ENCODE measurements at regions not wholly inside any gene's neighbourhood (a gene's known extent, or its start where the extent isn't known, plus 50 kb on each side); places are given as distances from the start of the nearest gene placed in this dataset.
A peak's percentile ranks its signal among the peaks of the same experiment; 100 is the strongest.

GRCh38 chr5:154683101-154683880, 71.9 kb upstream of the LARP1 start (continued):
- no peak for TF ChIP-seq ZBTB4 (CRISPR knock-in tag; IDR thresholded peaks at IDR 0.05; ENCODE audit: borderline replicate concordance)
- no peak for TF ChIP-seq ZIK1 (CRISPR knock-in tag; IDR thresholded peaks at IDR 0.05; ENCODE audit: borderline replicate concordance, low read depth)
- peak; percentile 2; the same call in 1 of the 2 replicates for TF ChIP-seq DZIP1 (CRISPR knock-in tag; IDR thresholded peaks at IDR 0.05)
- no peak for TF ChIP-seq ARNT (IDR thresholded peaks at IDR 0.05)
- TF ChIP-seq DPF2 (CRISPR knock-in tag; IDR thresholded peaks at IDR 0.05; ENCODE audit: borderline replicate concordance, low read depth), result no peak
- no peak for TF ChIP-seq ZNF232 (CRISPR knock-in tag; IDR thresholded peaks at IDR 0.05; ENCODE audit: borderline replicate concordance)
- TF ChIP-seq, protein P1, sequence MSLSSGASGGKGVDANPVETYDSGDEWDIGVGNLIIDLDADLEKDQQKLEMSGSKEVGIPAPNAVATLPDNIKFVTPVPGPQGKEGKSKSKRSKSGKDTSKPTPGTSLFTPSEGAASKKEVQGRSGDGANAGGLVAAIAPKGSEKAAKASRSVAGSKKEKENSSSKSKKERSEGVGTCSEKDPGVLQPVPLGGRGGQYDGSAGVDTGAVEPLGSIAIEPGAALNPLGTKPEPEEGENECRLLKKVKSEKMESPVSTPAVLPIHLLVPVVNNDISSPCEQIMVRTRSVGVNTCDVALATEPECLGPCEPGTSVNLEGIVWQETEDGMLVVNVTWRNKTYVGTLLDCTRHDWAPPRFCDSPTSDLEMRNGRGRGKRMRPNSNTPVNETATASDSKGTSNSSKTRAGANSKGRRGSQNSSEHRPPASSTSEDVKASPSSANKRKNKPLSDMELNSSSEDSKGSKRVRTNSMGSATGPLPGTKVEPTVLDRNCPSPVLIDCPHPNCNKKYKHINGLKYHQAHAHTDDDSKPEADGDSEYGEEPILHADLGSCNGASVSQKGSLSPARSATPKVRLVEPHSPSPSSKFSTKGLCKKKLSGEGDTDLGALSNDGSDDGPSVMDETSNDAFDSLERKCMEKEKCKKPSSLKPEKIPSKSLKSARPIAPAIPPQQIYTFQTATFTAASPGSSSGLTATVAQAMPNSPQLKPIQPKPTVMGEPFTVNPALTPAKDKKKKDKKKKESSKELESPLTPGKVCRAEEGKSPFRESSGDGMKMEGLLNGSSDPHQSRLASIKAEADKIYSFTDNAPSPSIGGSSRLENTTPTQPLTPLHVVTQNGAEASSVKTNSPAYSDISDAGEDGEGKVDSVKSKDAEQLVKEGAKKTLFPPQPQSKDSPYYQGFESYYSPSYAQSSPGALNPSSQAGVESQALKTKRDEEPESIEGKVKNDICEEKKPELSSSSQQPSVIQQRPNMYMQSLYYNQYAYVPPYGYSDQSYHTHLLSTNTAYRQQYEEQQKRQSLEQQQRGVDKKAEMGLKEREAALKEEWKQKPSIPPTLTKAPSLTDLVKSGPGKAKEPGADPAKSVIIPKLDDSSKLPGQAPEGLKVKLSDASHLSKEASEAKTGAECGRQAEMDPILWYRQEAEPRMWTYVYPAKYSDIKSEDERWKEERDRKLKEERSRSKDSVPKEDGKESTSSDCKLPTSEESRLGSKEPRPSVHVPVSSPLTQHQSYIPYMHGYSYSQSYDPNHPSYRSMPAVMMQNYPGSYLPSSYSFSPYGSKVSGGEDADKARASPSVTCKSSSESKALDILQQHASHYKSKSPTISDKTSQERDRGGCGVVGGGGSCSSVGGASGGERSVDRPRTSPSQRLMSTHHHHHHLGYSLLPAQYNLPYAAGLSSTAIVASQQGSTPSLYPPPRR (CRISPR knock-in tag; IDR thresholded peaks at IDR 0.05; ENCODE audit: borderline replicate concordance), result no peak
- no peak for TF ChIP-seq RFX3 (CRISPR knock-in tag; IDR thresholded peaks at IDR 0.05)
- TF ChIP-seq HIC2 (CRISPR knock-in tag; IDR thresholded peaks at IDR 0.05; ENCODE audit: low read depth), result no peak
- TF ChIP-seq, protein P2, sequence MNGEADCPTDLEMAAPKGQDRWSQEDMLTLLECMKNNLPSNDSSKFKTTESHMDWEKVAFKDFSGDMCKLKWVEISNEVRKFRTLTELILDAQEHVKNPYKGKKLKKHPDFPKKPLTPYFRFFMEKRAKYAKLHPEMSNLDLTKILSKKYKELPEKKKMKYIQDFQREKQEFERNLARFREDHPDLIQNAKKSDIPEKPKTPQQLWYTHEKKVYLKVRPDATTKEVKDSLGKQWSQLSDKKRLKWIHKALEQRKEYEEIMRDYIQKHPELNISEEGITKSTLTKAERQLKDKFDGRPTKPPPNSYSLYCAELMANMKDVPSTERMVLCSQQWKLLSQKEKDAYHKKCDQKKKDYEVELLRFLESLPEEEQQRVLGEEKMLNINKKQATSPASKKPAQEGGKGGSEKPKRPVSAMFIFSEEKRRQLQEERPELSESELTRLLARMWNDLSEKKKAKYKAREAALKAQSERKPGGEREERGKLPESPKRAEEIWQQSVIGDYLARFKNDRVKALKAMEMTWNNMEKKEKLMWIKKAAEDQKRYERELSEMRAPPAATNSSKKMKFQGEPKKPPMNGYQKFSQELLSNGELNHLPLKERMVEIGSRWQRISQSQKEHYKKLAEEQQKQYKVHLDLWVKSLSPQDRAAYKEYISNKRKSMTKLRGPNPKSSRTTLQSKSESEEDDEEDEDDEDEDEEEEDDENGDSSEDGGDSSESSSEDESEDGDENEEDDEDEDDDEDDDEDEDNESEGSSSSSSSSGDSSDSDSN (CRISPR knock-in tag; IDR thresholded peaks at IDR 0.05), result no peak
- TF ChIP-seq GABPB1 (CRISPR knock-in tag; IDR thresholded peaks at IDR 0.05), result no peak
- TF ChIP-seq PHF21A (CRISPR knock-in tag; IDR thresholded peaks at IDR 0.05), result no peak
- peak; percentile 100; the same call in 1 of the 2 replicates for TF ChIP-seq ZNF180 (CRISPR knock-in tag; IDR thresholded peaks at IDR 0.05; ENCODE audit: borderline replicate concordance, low read depth)
